ENCODE measurements at regions not wholly inside any gene's neighbourhood (a gene's known extent, or its start where the extent isn't known, plus 50 kb on each side); places are given as distances from the start of the nearest gene placed in this dataset.

DNA sequence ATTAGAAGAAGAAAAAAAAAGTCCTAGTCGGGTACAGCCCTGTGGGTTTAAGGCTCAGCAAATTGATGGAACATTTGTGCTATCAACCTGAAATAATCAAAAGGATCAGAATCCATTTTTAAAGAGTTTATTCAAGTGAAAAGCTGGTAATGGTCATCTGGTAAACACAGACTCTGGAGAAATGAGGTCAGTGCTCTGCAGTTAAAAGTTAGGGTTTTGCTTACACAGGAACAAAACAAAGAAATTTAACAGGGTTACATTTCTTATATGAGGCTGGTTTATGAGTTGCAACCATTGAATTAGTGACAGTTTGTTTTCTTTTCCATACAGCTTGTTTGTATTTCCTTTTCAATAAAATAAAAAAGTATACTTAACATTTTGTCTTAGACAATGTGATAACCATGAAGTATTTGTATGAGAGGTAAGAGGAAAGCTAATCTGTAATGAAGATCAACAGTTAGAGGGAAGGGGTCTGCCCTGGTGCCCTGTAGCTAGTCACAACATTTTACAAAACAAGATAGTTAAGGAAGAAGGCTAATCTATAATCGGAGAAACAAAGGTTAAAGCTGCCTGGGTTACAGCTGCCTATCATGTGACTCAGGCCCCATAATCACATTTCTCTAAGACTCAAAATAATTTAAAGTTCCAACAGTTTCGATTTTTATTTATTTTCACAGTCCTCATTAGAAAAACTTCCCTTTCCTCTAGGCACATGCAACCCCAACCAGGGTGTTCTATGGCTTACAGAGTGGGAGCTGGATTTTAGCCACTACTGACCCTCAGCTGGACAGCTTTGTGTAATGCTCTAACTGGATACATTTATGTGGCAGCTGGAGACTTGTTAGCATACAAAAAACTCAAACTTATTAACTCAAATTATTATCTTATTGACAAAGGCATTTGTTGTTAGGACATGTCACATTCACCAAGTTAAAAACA is 98.1 kb upstream of the ACP3 start:
- Mint-ChIP-seq H3K4me3 (ENCODE audit: unreplicated experiment) (no peak overlapping the region), H3K4me1 (ENCODE audit: unreplicated experiment) (no peaks in the 10 kb centered on the region), H3K36me3 (ENCODE audit: low read depth, unreplicated experiment) (no peaks in the 10 kb centered on the region), H3K27me3 (ENCODE audit: unreplicated experiment) (no peaks in the 10 kb centered on the region), H3K27ac (ENCODE audit: unreplicated experiment) (no peak overlapping the region), H3K9me3 (ENCODE audit: unreplicated experiment) (no peaks in the 10 kb centered on the region)
- no peak for DNase-seq (ENCODE audit: low spot score)
- TF ChIP-seq, protein P1, sequence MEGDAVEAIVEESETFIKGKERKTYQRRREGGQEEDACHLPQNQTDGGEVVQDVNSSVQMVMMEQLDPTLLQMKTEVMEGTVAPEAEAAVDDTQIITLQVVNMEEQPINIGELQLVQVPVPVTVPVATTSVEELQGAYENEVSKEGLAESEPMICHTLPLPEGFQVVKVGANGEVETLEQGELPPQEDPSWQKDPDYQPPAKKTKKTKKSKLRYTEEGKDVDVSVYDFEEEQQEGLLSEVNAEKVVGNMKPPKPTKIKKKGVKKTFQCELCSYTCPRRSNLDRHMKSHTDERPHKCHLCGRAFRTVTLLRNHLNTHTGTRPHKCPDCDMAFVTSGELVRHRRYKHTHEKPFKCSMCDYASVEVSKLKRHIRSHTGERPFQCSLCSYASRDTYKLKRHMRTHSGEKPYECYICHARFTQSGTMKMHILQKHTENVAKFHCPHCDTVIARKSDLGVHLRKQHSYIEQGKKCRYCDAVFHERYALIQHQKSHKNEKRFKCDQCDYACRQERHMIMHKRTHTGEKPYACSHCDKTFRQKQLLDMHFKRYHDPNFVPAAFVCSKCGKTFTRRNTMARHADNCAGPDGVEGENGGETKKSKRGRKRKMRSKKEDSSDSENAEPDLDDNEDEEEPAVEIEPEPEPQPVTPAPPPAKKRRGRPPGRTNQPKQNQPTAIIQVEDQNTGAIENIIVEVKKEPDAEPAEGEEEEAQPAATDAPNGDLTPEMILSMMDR (IDR thresholded peaks at IDR 0.05; ENCODE audit: unreplicated experiment) = no peak

DNA sequence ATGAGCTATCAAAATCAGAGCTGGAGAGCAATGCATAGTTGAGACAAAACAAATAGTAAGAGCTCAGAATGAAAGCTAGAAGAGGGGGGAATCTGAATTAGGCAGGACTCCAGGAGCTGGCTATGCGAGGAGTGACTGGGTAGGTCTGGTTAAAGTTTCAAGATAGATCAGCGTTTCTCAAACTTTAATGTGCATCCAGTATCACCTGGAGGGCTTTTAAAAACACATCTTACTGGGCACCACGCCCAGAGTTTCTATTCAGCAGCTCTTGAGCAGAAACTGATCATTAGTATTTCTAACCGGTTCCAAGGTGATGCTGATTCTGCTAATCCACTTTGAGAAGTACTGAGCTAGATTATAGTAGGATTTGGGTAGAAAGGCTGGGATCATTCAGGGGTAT is 96.2 kb upstream of the ACP3 start:
- Mint-ChIP-seq H3K4me3 (ENCODE audit: unreplicated experiment) (no peak overlapping the region), H3K4me1 (ENCODE audit: unreplicated experiment) (no peaks in the 10 kb centered on the region), H3K36me3 (ENCODE audit: low read depth, unreplicated experiment) (no peaks in the 10 kb centered on the region), H3K9me3 (ENCODE audit: unreplicated experiment) (no peaks in the 10 kb centered on the region), H3K27ac (ENCODE audit: unreplicated experiment) (no peak overlapping the region), H3K27me3 (ENCODE audit: unreplicated experiment) (no peaks in the 10 kb centered on the region)
- TF ChIP-seq, protein P1 (IDR thresholded peaks at IDR 0.05; ENCODE audit: unreplicated experiment) = no peak
- DNase-seq (ENCODE audit: low spot score) = no peak

DNA sequence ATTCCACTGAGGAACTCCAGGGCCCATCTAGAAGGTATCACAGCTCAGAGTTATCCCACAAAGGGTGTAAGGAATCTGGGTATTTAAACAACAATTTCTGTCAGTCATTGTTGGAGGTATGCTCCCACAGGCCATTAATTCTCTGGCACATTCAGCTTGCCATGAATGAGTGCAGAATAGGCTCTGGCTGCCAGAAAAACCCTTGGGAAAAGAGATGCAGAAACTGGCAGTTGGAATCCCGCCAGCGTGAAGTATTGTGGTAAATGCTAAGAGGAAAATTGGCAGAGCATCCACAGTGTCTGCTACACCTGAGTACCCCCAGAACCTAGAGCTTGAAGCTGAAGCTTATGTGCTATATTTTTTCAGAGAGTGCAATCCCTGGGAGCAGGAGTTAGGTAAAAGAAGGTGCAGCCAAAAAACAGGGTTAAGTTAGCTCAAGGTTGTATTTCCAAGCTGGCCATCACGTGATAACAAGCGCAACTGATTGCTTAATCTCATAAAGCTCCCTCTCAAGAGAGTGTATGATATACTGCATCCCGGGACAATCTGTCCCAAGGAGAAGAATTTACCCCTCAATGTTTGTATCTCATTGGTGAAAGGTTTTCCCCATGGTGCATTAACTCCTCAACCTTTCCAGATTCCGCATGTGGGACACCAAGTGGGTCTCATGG is 94.2 kb upstream of the ACP3 start:
- no peak for DNase-seq (ENCODE audit: low spot score)
- peaks cover 2% of the 10 kb centered on the region for H3K27me3 Mint-ChIP-seq (ENCODE audit: unreplicated experiment)
- no peaks in the 10 kb centered on the region for H3K36me3 Mint-ChIP-seq (ENCODE audit: low read depth, unreplicated experiment)
- TF ChIP-seq, protein P1 (IDR thresholded peaks at IDR 0.05; ENCODE audit: unreplicated experiment) = no peak
- no peaks in the 10 kb centered on the region for H3K9me3 Mint-ChIP-seq (ENCODE audit: unreplicated experiment)
- H3K4me1 Mint-ChIP-seq (ENCODE audit: unreplicated experiment) = no peaks in the 10 kb centered on the region
- no peak overlapping the region for H3K27ac Mint-ChIP-seq (ENCODE audit: unreplicated experiment)
- no peak overlapping the region for H3K4me3 Mint-ChIP-seq (ENCODE audit: unreplicated experiment)

DNA sequence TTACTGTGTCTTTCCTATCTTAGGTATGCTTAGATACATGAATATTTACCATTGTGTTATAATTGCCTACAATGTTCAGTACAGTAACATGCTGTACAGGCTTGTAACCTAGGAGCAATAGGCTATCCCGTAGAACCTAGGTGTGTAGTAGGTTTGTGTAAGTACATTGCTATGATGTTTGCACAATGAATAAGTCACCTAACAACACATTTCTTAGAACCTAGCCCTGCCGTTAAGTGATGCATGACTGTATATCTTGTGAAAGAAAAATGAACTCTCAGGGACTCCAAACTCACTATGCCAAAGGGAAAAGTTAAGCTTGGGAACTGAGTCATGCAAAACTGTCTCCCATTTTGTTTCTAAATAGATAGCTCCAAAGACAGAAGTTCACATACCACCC is 91.5 kb upstream of the ACP3 start:
- TF ChIP-seq, protein P1 (IDR thresholded peaks at IDR 0.05; ENCODE audit: unreplicated experiment) = no peak
- DNase-seq (ENCODE audit: low spot score) = no peak
- no peaks in the 10 kb centered on the region for H3K4me1 Mint-ChIP-seq (ENCODE audit: unreplicated experiment)
- H3K36me3 Mint-ChIP-seq (ENCODE audit: low read depth, unreplicated experiment) = no peaks in the 10 kb centered on the region
- H3K4me3 Mint-ChIP-seq (ENCODE audit: unreplicated experiment) = no peak overlapping the region
- peaks cover 2% of the 10 kb centered on the region for H3K27me3 Mint-ChIP-seq (ENCODE audit: unreplicated experiment)
- H3K27ac Mint-ChIP-seq (ENCODE audit: unreplicated experiment) = no peak overlapping the region
- no peaks in the 10 kb centered on the region for H3K9me3 Mint-ChIP-seq (ENCODE audit: unreplicated experiment)

DNA sequence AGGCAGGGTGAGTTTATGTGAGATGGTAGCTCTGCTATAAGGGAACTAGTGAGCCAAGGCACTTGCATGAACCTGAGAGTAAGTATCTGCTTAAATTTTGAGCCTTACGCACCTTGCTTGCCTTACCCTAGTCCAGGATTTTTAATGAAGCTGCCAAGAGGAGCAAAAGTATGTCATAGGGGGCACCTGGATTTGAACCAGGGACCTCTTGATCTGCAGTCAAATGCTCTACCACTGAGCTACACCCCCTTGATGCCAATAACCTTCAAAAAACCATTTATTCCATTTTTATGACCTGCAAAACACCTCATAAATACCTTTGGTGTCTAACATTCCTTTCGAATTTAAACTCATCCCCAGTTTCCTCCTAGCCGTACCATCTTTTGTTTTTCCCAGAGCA is 88.3 kb upstream of the ACP3 start:
- TF ChIP-seq, protein P1 (IDR thresholded peaks at IDR 0.05; ENCODE audit: unreplicated experiment) = no peak
- Mint-ChIP-seq H3K27me3 (ENCODE audit: unreplicated experiment) (peaks cover 2% of the 10 kb centered on the region), H3K36me3 (ENCODE audit: low read depth, unreplicated experiment) (no peaks in the 10 kb centered on the region), H3K27ac (ENCODE audit: unreplicated experiment) (no peak overlapping the region), H3K4me1 (ENCODE audit: unreplicated experiment) (no peaks in the 10 kb centered on the region), H3K9me3 (ENCODE audit: unreplicated experiment) (no peaks in the 10 kb centered on the region), H3K4me3 (ENCODE audit: unreplicated experiment) (no peak overlapping the region)
- no peak for DNase-seq (ENCODE audit: low spot score)
